ENCODE measurements at regions not wholly inside any gene's neighbourhood (a gene's known extent, or its start where the extent isn't known, plus 50 kb on each side); places are given as distances from the start of the nearest gene placed in this dataset.
"Not testable (repeated sequence)": the region's sequence is repeated elsewhere in the genome, so short reads cannot be mapped to it uniquely, and the experiment has no call there.

GRCh38 chr4:13711233-13711785 lies 83.8 kb upstream of the BOD1L1 start:
- no peaks in the 10 kb centered on the region for H3K27me3 ChIP-seq (ENCODE audit: insufficient read depth, insufficient read length)
- H3K9me3 ChIP-seq (ENCODE audit: insufficient read depth, low read length): no peaks in the 10 kb centered on the region
- no peaks in the 10 kb centered on the region for H3K36me3 ChIP-seq (ENCODE audit: insufficient read depth, insufficient read length, low read length)
- TF ChIP-seq ZNF274 (IDR thresholded peaks at IDR 0.05; ENCODE audit: low read depth, low read length) (no peak), SUZ12 (IDR thresholded peaks at IDR 0.05; ENCODE audit: extremely low read depth, insufficient read depth, insufficient read length) (no peak), YY1 (IDR thresholded peaks at IDR 0.05; ENCODE audit: insufficient read depth, insufficient read length) (no peak)
- H3K4me3 ChIP-seq (ENCODE audit: insufficient read length, low read depth): no peak overlapping the region
- DNase-seq (ENCODE audit: low read depth, low spot score): no peak
- H3K9ac ChIP-seq (ENCODE audit: insufficient read length, low read depth): no peak overlapping the region
- no peaks in the 10 kb centered on the region for H3K4me1 ChIP-seq (ENCODE audit: insufficient read depth, insufficient read length)

DNA sequence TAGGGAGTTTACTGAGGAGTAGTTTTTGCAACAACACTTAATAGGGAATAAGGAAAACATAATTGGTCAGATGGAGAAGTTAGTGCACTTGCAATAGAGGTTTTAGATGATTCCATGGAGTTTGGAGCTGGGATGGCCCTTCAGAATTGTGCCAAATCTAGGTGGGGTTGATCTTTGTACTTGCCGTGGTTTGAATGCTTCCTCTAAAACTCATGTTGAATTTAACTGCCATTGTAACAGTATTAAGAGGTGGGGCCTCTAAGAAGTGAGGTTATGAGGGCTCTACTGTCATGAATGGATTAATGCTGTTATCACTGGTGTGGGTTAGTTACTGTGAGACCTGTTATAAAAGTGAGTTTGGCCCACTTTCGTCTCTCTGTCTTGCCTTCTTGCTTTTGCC lies 94.4 kb upstream of the BOD1L1 start:
- Histone ChIP-seq H3K4me3 (ENCODE audit: insufficient read length, low read depth) (no peak overlapping the region), H3K27me3 (ENCODE audit: insufficient read depth, insufficient read length) (no peaks in the 10 kb centered on the region), H3K36me3 (ENCODE audit: insufficient read depth, insufficient read length, low read length) (no peaks in the 10 kb centered on the region), H3K9me3 (ENCODE audit: insufficient read depth, low read length) (no peaks in the 10 kb centered on the region), H3K4me1 (ENCODE audit: insufficient read depth, insufficient read length) (no peaks in the 10 kb centered on the region), H3K9ac (ENCODE audit: insufficient read length, low read depth) (no peak overlapping the region)
- TF ChIP-seq YY1 (IDR thresholded peaks at IDR 0.05; ENCODE audit: insufficient read depth, insufficient read length) (no peak), ZNF274 (IDR thresholded peaks at IDR 0.05; ENCODE audit: low read depth, low read length) (no peak), SUZ12 (IDR thresholded peaks at IDR 0.05; ENCODE audit: extremely low read depth, insufficient read depth, insufficient read length) (no peak)
- DNase-seq (ENCODE audit: low read depth, low spot score): no peak

- Histone ChIP-seq H3K27me3 (ENCODE audit: insufficient read depth, insufficient read length) (no peaks in the 10 kb centered on the region), H3K36me3 (ENCODE audit: insufficient read depth, insufficient read length, low read length) (no peaks in the 10 kb centered on the region), H3K4me3 (ENCODE audit: insufficient read length, low read depth) (no peak overlapping the region), H3K9me3 (ENCODE audit: insufficient read depth, low read length) (no peaks in the 10 kb centered on the region), H3K4me1 (ENCODE audit: insufficient read depth, insufficient read length) (no peaks in the 10 kb centered on the region), H3K9ac (ENCODE audit: insufficient read length, low read depth) (no peak overlapping the region)
- DNase-seq (ENCODE audit: low read depth, low spot score): no peak
- no peak for TF ChIP-seq SUZ12 (IDR thresholded peaks at IDR 0.05; ENCODE audit: extremely low read depth, insufficient read depth, insufficient read length)
- TF ChIP-seq YY1 (IDR thresholded peaks at IDR 0.05; ENCODE audit: insufficient read depth, insufficient read length): no peak
- TF ChIP-seq ZNF274 (IDR thresholded peaks at IDR 0.05; ENCODE audit: low read depth, low read length): no peak
Measured at GRCh38 chr4:13722649-13723048, 95.1 kb upstream of the BOD1L1 start.

DNA sequence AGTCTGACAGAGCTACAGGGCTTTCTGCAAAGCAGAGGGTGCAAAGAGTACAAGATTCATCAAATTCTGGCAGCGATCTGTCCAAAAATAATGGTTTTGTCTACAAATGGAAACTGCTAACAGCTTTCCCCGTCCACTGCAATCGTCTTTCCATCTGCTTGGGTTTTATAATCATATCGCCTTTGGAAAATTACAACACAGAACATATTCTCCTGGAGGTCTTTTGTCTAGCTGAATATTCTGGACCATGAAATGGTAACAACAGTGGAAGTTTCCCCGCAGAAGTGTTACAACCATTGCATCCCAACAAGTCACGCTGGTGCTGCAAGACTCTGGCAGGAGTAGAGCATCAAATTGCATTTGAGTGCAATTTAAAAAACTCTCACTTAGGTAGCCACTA lies 101.2 kb upstream of the BOD1L1 start:
- Histone ChIP-seq H3K9ac (ENCODE audit: insufficient read length, low read depth) (no peak overlapping the region), H3K4me1 (ENCODE audit: insufficient read depth, insufficient read length) (no peaks in the 10 kb centered on the region)
- TF ChIP-seq ZNF274 (IDR thresholded peaks at IDR 0.05; ENCODE audit: low read depth, low read length): no peak
- TF ChIP-seq SUZ12 (IDR thresholded peaks at IDR 0.05; ENCODE audit: extremely low read depth, insufficient read depth, insufficient read length): no peak
- TF ChIP-seq YY1 (IDR thresholded peaks at IDR 0.05; ENCODE audit: insufficient read depth, insufficient read length): no peak

GRCh38 chr4:13731019-13731418 lies 103.5 kb upstream of the BOD1L1 start:
- no peaks in the 10 kb centered on the region for H3K9me3 ChIP-seq (ENCODE audit: insufficient read depth, low read length)
- DNase-seq (ENCODE audit: low read depth, low spot score): no peak
- H3K9ac ChIP-seq (ENCODE audit: insufficient read length, low read depth): no peak overlapping the region
- no peak overlapping the region for H3K4me3 ChIP-seq (ENCODE audit: insufficient read length, low read depth)
- H3K36me3 ChIP-seq (ENCODE audit: insufficient read depth, insufficient read length, low read length): no peaks in the 10 kb centered on the region
- H3K4me1 ChIP-seq (ENCODE audit: insufficient read depth, insufficient read length): no peaks in the 10 kb centered on the region
- H3K27me3 ChIP-seq (ENCODE audit: insufficient read depth, insufficient read length): no peaks in the 10 kb centered on the region
- TF ChIP-seq ZNF274 (IDR thresholded peaks at IDR 0.05; ENCODE audit: low read depth, low read length) (no peak), YY1 (IDR thresholded peaks at IDR 0.05; ENCODE audit: insufficient read depth, insufficient read length) (no peak), SUZ12 (IDR thresholded peaks at IDR 0.05; ENCODE audit: extremely low read depth, insufficient read depth, insufficient read length) (no peak)

More for the DNA sequence above, 101.2 kb upstream of the BOD1L1 start:
- H3K27me3 ChIP-seq (ENCODE audit: insufficient read depth, insufficient read length): no peaks in the 10 kb centered on the region
- H3K36me3 ChIP-seq (ENCODE audit: insufficient read depth, insufficient read length, low read length): no peaks in the 10 kb centered on the region
- H3K4me3 ChIP-seq (ENCODE audit: insufficient read length, low read depth): no peak overlapping the region
- DNase-seq (ENCODE audit: low read depth, low spot score): no peak
- no peaks in the 10 kb centered on the region for H3K9me3 ChIP-seq (ENCODE audit: insufficient read depth, low read length)

- no peak for TF ChIP-seq YY1 (IDR thresholded peaks at IDR 0.05; ENCODE audit: insufficient read depth, insufficient read length)
- no peak for TF ChIP-seq SUZ12 (IDR thresholded peaks at IDR 0.05; ENCODE audit: extremely low read depth, insufficient read depth, insufficient read length)
- no peak for TF ChIP-seq ZNF274 (IDR thresholded peaks at IDR 0.05; ENCODE audit: low read depth, low read length)
- Histone ChIP-seq H3K9ac (ENCODE audit: insufficient read length, low read depth) (no peak overlapping the region), H3K4me1 (ENCODE audit: insufficient read depth, insufficient read length) (no peaks in the 10 kb centered on the region), H3K36me3 (ENCODE audit: insufficient read depth, insufficient read length, low read length) (no peaks in the 10 kb centered on the region), H3K27me3 (ENCODE audit: insufficient read depth, insufficient read length) (no peaks in the 10 kb centered on the region), H3K4me3 (ENCODE audit: insufficient read length, low read depth) (no peak overlapping the region), H3K9me3 (ENCODE audit: insufficient read depth, low read length) (no peaks in the 10 kb centered on the region)
- no peak for DNase-seq (ENCODE audit: low read depth, low spot score)
Measured at GRCh38 chr4:13733817-13734216, 106.3 kb upstream of the BOD1L1 start.

DNA sequence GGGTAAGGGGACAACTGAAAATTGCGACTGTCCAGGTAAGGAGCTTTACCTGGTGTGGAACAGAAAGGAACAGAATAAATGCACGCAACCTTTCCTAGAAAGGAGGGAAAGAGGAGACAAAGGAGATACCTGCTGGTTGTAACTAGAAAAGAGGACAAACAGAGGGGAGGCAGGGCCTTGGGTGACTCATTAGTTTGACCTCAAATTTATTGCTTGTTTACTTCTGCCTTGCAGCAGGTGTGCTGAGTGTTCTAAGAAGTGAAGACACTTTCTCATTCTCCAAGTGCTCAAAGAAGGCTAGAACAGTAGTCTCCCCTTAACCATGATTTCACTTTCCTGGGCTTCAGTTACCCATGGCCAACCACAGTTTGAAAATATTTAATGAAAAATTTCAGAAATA lies 123.1 kb upstream of the BOD1L1 start:
- Histone ChIP-seq H3K4me3 (ENCODE audit: insufficient read length, low read depth) (no peak overlapping the region), H3K4me1 (ENCODE audit: insufficient read depth, insufficient read length) (no peaks in the 10 kb centered on the region), H3K9ac (ENCODE audit: insufficient read length, low read depth) (no peak overlapping the region), H3K27me3 (ENCODE audit: insufficient read depth, insufficient read length) (no peaks in the 10 kb centered on the region), H3K36me3 (ENCODE audit: insufficient read depth, insufficient read length, low read length) (no peaks in the 10 kb centered on the region), H3K9me3 (ENCODE audit: insufficient read depth, low read length) (no peaks in the 10 kb centered on the region)
- no peak for DNase-seq (ENCODE audit: low read depth, low spot score)
- TF ChIP-seq ZNF274 (IDR thresholded peaks at IDR 0.05; ENCODE audit: low read depth, low read length): no peak

- H3K36me3 ChIP-seq (ENCODE audit: insufficient read depth, insufficient read length, low read length); H3K27me3 ChIP-seq (ENCODE audit: insufficient read depth, insufficient read length); H3K4me3 ChIP-seq (ENCODE audit: insufficient read length, low read depth); H3K4me1 ChIP-seq (ENCODE audit: insufficient read depth, insufficient read length); H3K9ac ChIP-seq (ENCODE audit: insufficient read length, low read depth); DNase-seq (ENCODE audit: low read depth, low spot score); H3K9me3 ChIP-seq (ENCODE audit: insufficient read depth, low read length): not testable (repeated sequence)
Measured at GRCh38 chr4:13761581-13761980, 134.1 kb upstream of the BOD1L1 start.

Data from NT2/D1 (cell line).